ENCODE measurements at regions not wholly inside any gene's neighbourhood (a gene's known extent, or its start where the extent isn't known, plus 50 kb on each side); places are given as distances from the start of the nearest gene placed in this dataset.

GRCh38 chr5:103407402-103407801 lies 148.8 kb downstream of the MACIR start:
- DNase-seq: no peak
- no peak overlapping the region for H3K9ac ChIP-seq (ENCODE audit: low read length)
- no peak for ATAC-seq (ENCODE audit: low read depth)
- no peaks in the 10 kb centered on the region for H3K79me2 ChIP-seq (ENCODE audit: control insufficient read depth, insufficient read depth, low read length)
- TF ChIP-seq, protein P1, sequence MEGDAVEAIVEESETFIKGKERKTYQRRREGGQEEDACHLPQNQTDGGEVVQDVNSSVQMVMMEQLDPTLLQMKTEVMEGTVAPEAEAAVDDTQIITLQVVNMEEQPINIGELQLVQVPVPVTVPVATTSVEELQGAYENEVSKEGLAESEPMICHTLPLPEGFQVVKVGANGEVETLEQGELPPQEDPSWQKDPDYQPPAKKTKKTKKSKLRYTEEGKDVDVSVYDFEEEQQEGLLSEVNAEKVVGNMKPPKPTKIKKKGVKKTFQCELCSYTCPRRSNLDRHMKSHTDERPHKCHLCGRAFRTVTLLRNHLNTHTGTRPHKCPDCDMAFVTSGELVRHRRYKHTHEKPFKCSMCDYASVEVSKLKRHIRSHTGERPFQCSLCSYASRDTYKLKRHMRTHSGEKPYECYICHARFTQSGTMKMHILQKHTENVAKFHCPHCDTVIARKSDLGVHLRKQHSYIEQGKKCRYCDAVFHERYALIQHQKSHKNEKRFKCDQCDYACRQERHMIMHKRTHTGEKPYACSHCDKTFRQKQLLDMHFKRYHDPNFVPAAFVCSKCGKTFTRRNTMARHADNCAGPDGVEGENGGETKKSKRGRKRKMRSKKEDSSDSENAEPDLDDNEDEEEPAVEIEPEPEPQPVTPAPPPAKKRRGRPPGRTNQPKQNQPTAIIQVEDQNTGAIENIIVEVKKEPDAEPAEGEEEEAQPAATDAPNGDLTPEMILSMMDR (IDR thresholded peaks at IDR 0.05): no peak
- TF ChIP-seq EZH2 (IDR thresholded peaks at IDR 0.05; ENCODE audit: borderline replicate concordance, insufficient read depth, low read depth, low read length, poor library complexity, severe bottlenecking): no peak
- H3K4me3 ChIP-seq (ENCODE audit: control extremely low read depth in 1 of 5, extremely low read depth in 1 of 5, insufficient read depth in 1 of 5, low read depth in 2 of 5, low read length in 4 of 5): no peak overlapping the region
- no peaks in the 10 kb centered on the region for H3K4me1 Mint-ChIP-seq
- CTCF ChIA-PET: no interaction called here
- H3K9me3 ChIP-seq (ENCODE audit: control extremely low read depth in 1 of 3, control insufficient read depth in 2 of 3, insufficient read depth in 1 of 3, low read length in 2 of 3): no peaks in the 10 kb centered on the region
- H3K9me3 Mint-ChIP-seq (ENCODE audit: insufficient read depth): no peaks in the 10 kb centered on the region
- H3K27me3 Mint-ChIP-seq: peaks cover 9% of the 10 kb centered on the region
- H3K36me3 ChIP-seq (replicated peaks in 1 of 2; ENCODE audit: control extremely low read depth in 1 of 2, control insufficient read depth in 1 of 2, extremely low read depth in 1 of 2, insufficient read depth in 2 of 2, low read length in 1 of 2): no peaks in the 10 kb centered on the region
- no peaks in the 10 kb centered on the region for H3K4me1 ChIP-seq (ENCODE audit: control insufficient read depth in 2 of 2, insufficient read depth in 2 of 2, low read length in 2 of 2)
- POLR2A ChIA-PET: no interaction called here
- H3K27ac Mint-ChIP-seq: no peak overlapping the region
- H4K20me1 ChIP-seq (ENCODE audit: control insufficient read depth, insufficient read depth, low read length, poor library complexity, severe bottlenecking): no peaks in the 10 kb centered on the region
- WGBS (ENCODE audit: insufficient coverage): 92% methylated on average over 2 of the region's 2 CpGs
- no peak overlapping the region for H3K4me2 ChIP-seq (replicated peaks; ENCODE audit: low read depth, low read length, poor library complexity, severe bottlenecking)
- intact Hi-C loops (cut with micrococcal nuclease): no loop called here
- no peak overlapping the region for H2AFZ ChIP-seq (ENCODE audit: insufficient read depth, low read depth, low read length, poor library complexity, severe bottlenecking)
- H3K4me3 Mint-ChIP-seq: no peak overlapping the region
- H3K27ac ChIP-seq (ENCODE audit: low read length in 2 of 2): no peak overlapping the region
- H3K27me3 ChIP-seq (replicated peaks in 1 of 4; ENCODE audit: control extremely low read depth in 1 of 4, control insufficient read depth in 3 of 4, insufficient read depth in 4 of 4, low read length in 3 of 4): peaks cover 0 to 3% (median 0%) of the 10 kb centered on the region in 4 experiments

DNA sequence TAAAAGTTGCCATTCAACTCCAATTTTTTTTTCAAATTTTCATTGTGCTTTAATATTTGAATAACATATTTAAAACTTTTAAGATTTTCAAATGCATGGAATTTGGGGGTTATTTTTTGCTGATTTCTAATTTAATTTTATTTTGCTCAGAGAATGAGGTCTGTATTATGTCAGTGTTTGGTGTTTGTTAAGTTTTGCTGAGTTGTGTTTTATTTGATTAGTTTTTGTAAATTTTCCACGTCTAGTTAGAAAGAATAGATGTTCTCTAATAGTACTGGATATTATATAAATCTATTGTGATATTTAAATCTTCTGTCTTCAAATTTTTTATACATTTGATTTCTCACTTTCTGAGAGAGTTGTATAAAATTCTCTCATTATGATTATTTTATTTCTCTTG lies 145.9 kb downstream of the MACIR start:
- H3K27ac Mint-ChIP-seq: no peak overlapping the region
- POLR2A ChIA-PET: no interaction called here
- CTCF ChIA-PET: no interaction called here

More for the DNA sequence above, 145.9 kb downstream of the MACIR start:
- no peak overlapping the region for H3K4me3 ChIP-seq (ENCODE audit: control extremely low read depth in 1 of 5, extremely low read depth in 1 of 5, insufficient read depth in 1 of 5, low read depth in 2 of 5, low read length in 4 of 5)
- no peaks in the 10 kb centered on the region for H3K79me2 ChIP-seq (ENCODE audit: control insufficient read depth, insufficient read depth, low read length)
- H3K4me1 Mint-ChIP-seq: no peaks in the 10 kb centered on the region
- peaks cover 2% of the 10 kb centered on the region for H3K27me3 Mint-ChIP-seq
- peaks cover 0 to 3% (median 0%) of the 10 kb centered on the region in 4 experiments for H3K27me3 ChIP-seq (replicated peaks in 1 of 4; ENCODE audit: control extremely low read depth in 1 of 4, control insufficient read depth in 3 of 4, insufficient read depth in 4 of 4, low read length in 3 of 4)
- H3K36me3 ChIP-seq (replicated peaks in 1 of 2; ENCODE audit: control extremely low read depth in 1 of 2, control insufficient read depth in 1 of 2, extremely low read depth in 1 of 2, insufficient read depth in 2 of 2, low read length in 1 of 2): no peaks in the 10 kb centered on the region
- no peaks in the 10 kb centered on the region for H3K9me3 ChIP-seq (ENCODE audit: control extremely low read depth in 1 of 3, control insufficient read depth in 2 of 3, insufficient read depth in 1 of 3, low read length in 2 of 3)
- no peaks in the 10 kb centered on the region for H3K4me1 ChIP-seq (ENCODE audit: control insufficient read depth in 2 of 2, insufficient read depth in 2 of 2, low read length in 2 of 2)
- H3K9ac ChIP-seq (ENCODE audit: low read length): no peak overlapping the region
- ATAC-seq (ENCODE audit: low read depth): no peak
- DNase-seq: no peak
- no peaks in the 10 kb centered on the region for H4K20me1 ChIP-seq (ENCODE audit: control insufficient read depth, insufficient read depth, low read length, poor library complexity, severe bottlenecking)
- no CpG with 5 or more reads among the region's 1 CpG for WGBS (ENCODE audit: insufficient coverage)
- H2AFZ ChIP-seq (ENCODE audit: insufficient read depth, low read depth, low read length, poor library complexity, severe bottlenecking): no peak overlapping the region
- H3K4me3 Mint-ChIP-seq: no peak overlapping the region
- no peaks in the 10 kb centered on the region for H3K9me3 Mint-ChIP-seq (ENCODE audit: insufficient read depth)
- H3K4me2 ChIP-seq (replicated peaks; ENCODE audit: low read depth, low read length, poor library complexity, severe bottlenecking): no peak overlapping the region
- TF ChIP-seq EZH2 (IDR thresholded peaks at IDR 0.05; ENCODE audit: borderline replicate concordance, insufficient read depth, low read depth, low read length, poor library complexity, severe bottlenecking): no peak
- TF ChIP-seq, protein P1 (IDR thresholded peaks at IDR 0.05): no peak
- H3K27ac ChIP-seq (ENCODE audit: low read length in 2 of 2): no peak overlapping the region
- intact Hi-C loops (cut with micrococcal nuclease): no loop called here
